ENCODE measurements at regions not wholly inside any gene's neighbourhood (a gene's known extent, or its start where the extent isn't known, plus 50 kb on each side); places are given as distances from the start of the nearest gene placed in this dataset.
A peak's percentile ranks its signal among the peaks of the same experiment; 100 is the strongest.

DNA sequence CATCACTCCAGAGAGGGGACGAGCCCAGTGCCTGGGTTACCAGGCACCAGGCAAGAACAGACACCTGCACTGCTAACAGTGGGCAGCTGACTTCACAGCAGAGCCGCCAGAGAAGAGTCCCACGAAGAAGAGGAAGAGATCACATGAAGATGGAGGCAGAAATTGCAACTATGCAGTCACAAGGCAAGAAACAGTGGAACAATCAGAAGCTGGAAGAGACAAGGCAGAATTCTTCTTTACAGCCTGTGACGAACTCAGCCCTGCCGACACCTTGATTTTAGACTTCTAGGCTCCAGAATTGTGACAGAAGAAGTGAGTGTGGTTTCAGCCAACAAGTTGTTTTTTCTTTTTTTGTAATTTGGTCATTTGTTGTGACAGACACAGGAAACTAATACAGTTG is 59.2 kb downstream of the IL12A start:
- TF ChIP-seq, protein P1, sequence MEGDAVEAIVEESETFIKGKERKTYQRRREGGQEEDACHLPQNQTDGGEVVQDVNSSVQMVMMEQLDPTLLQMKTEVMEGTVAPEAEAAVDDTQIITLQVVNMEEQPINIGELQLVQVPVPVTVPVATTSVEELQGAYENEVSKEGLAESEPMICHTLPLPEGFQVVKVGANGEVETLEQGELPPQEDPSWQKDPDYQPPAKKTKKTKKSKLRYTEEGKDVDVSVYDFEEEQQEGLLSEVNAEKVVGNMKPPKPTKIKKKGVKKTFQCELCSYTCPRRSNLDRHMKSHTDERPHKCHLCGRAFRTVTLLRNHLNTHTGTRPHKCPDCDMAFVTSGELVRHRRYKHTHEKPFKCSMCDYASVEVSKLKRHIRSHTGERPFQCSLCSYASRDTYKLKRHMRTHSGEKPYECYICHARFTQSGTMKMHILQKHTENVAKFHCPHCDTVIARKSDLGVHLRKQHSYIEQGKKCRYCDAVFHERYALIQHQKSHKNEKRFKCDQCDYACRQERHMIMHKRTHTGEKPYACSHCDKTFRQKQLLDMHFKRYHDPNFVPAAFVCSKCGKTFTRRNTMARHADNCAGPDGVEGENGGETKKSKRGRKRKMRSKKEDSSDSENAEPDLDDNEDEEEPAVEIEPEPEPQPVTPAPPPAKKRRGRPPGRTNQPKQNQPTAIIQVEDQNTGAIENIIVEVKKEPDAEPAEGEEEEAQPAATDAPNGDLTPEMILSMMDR (IDR thresholded peaks at IDR 0.05): no peak
- Mint-ChIP-seq H3K27me3 (ENCODE audit: insufficient read depth) (no peaks in the 10 kb centered on the region), H3K27ac (no peak overlapping the region), H3K9me3 (peaks cover 3% of the 10 kb centered on the region), H3K36me3 (ENCODE audit: low read depth) (0 out of 2 replicates have a peak, but pooled peaks cover under 1% of the 10 kb centered on the region), H3K4me1 (ENCODE audit: low read depth) (peaks cover 13% of the 10 kb centered on the region), H3K4me3 (no peak overlapping the region)
- no peak for DNase-seq

DNA sequence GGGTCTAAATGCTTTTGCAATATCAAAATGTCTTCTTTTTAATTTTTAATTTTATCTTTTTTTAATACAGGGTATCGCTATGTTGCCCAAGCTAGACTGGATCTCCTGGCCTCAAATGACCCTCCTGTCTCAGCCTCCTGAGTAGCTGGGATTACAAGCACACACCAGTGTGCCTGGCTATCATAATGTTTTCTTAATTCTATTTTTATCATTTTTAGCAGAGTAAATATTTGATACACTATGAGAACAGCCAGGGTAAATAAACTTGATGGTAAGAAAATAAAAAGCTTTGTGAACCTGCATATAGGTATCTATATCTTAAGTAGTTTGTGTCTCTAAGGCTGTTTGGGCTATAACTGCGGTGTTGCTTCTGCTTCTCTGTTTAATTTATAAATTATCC is 60.4 kb downstream of the IL12A start:
- Mint-ChIP-seq H3K4me3 (no peak overlapping the region), H3K27ac (no peak overlapping the region), H3K4me1 (ENCODE audit: low read depth) (peaks cover 14% of the 10 kb centered on the region), H3K27me3 (ENCODE audit: insufficient read depth) (no peaks in the 10 kb centered on the region), H3K36me3 (ENCODE audit: low read depth) (no peaks in the 10 kb centered on the region), H3K9me3 (no peaks in the 10 kb centered on the region)
- TF ChIP-seq, protein P1 (IDR thresholded peaks at IDR 0.05): no peak
- DNase-seq: no peak

DNA sequence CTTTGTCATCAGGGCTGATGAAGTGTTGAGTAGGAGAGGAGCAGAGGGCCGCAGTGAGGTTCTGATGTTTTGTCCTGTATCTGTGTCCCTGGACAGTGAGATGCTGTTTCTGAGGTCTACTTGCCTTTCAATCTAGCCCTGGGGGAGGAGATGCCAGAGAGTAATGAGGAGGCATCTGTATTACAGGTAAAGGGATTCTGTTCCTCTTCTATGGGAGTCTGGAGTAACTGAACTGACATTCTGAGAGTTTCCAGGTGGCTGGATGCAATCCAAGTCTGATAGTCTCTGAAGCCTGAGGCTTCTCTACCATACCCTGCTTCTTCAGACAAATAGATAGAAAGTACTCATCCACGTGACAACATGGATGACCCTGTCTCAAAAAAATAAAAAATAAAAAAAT is 60.9 kb downstream of the IL12A start:
- Mint-ChIP-seq H3K27ac (no peak overlapping the region), H3K27me3 (ENCODE audit: insufficient read depth) (peaks cover 5% of the 10 kb centered on the region; the same call in 1 of the 2 replicates), H3K4me3 (no peak overlapping the region), H3K4me1 (ENCODE audit: low read depth) (peaks cover 13% of the 10 kb centered on the region), H3K9me3 (no peaks in the 10 kb centered on the region), H3K36me3 (ENCODE audit: low read depth) (no peaks in the 10 kb centered on the region)
- DNase-seq: no peak
- TF ChIP-seq, protein P1 (IDR thresholded peaks at IDR 0.05): no peak

DNA sequence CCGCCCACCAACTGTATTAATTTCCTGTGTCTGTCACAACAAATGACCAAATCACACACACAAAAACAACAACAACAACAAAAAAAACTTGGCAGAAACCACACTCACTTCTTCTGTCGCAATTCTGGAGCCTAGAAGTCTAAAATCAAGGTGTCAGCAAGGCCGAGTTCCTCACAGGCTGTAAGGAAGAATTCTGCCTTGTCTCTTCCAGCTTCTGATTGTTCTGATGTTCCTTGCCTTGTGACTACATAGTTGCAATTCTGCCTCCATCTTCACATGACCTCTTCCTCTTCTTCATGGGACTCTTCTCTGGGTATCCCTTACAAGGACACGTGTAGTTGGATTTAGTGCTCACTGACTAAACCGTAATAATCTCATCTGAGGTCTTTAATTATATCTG is 61.4 kb downstream of the IL12A start:
- Mint-ChIP-seq H3K27me3 (ENCODE audit: insufficient read depth) (peaks cover 5% of the 10 kb centered on the region; the same call in 1 of the 2 replicates), H3K36me3 (ENCODE audit: low read depth) (no peaks in the 10 kb centered on the region), H3K4me1 (ENCODE audit: low read depth) (peaks cover 13% of the 10 kb centered on the region), H3K27ac (no peak overlapping the region), H3K4me3 (no peak overlapping the region), H3K9me3 (no peaks in the 10 kb centered on the region)
- TF ChIP-seq, protein P1 (IDR thresholded peaks at IDR 0.05): no peak
- DNase-seq: no peak

DNA sequence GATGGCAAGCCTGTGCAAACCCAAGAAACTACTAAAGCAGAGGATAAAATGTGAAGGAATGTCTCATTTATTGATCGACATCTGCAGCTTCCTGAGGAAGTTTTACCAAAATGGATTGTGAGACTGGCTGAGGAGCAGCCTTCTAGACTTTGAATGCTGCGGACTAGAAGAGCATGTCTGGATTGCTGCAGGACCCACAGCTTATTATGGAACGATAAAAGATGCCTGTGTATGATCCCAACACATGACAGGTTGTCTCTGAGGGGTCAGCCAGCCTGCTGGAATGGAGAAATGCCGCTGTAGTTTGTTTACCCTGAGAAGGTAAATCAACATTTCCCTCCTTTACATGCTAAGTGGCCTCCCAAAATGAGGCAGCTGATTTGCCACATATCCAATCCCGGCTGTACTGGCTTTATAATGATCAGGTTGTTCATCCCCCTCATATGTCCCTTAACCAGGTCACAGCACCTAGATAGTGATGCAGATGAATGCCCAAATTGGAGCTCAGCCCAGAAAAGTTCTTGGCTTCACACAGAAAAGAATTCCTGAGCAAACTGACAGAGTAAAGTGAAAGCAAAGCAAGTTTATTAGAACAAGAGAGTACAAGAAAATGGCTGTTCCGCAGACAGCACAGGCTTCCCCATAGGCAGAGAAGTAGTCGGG is 63.9 kb downstream of the IL12A start:
- no peak for DNase-seq
- peaks cover 6% of the 10 kb centered on the region for H3K27me3 Mint-ChIP-seq (ENCODE audit: insufficient read depth)
- H3K36me3 Mint-ChIP-seq (ENCODE audit: low read depth): no peaks in the 10 kb centered on the region
- H3K27ac Mint-ChIP-seq: no peak overlapping the region
- peaks cover 13% of the 10 kb centered on the region for H3K4me1 Mint-ChIP-seq (ENCODE audit: low read depth)
- H3K4me3 Mint-ChIP-seq: peak overlapping the region; percentile 44
- TF ChIP-seq, protein P1 (IDR thresholded peaks at IDR 0.05): no peak
- H3K9me3 Mint-ChIP-seq: no peaks in the 10 kb centered on the region
